Keratinocyte (primary cell): ENCODE measurements at regions not wholly inside any gene's neighbourhood (a gene's known extent, or its start where the extent isn't known, plus 50 kb on each side); places are given as distances from the start of the nearest gene placed in this dataset.

ENCODE experiments used
- DNase-seq: peaks from one replicate; pipeline ENCODE4 v3.0.0-alpha.2; 2011; ENCODE audit warnings: low read depth, missing footprints, low spot score
- FAIRE-seq: peaks from 2 replicates; lab custom pipeline; 2011; peaks lifted over from hg19 to GRCh38; lab: Jason Lieb, UNC
- H2AFZ ChIP-seq: 2 replicates; pipeline ENCODE4 v1.6.0; 2012; ENCODE audit warnings: low read length, control low read depth, inconsistent platforms; ENCODE audit not compliant: control insufficient read depth
- H3K27ac ChIP-seq: 2 replicates; pipeline ENCODE4 v1.5.1; 2011; ENCODE audit warnings: low read length; ENCODE audit not compliant: control insufficient read depth, insufficient read depth
- H3K27me3 ChIP-seq: 3 replicates; pipeline ENCODE4 v1.6.0; 2011; ENCODE audit warnings: low read length; ENCODE audit not compliant: control insufficient read depth, insufficient read depth; ENCODE audit errors: extremely low read depth
- H3K36me3 ChIP-seq, 2 experiments: 2 replicates in 1 of 2; 3 replicates in 1 of 2; pipeline ENCODE4 v1.5.1; 2011; ENCODE audit warnings: low read length in 2 of 2, mild to moderate bottlenecking in 1 of 2; ENCODE audit not compliant: control insufficient read depth in 2 of 2, insufficient read depth in 2 of 2; ENCODE audit errors: extremely low read depth in 1 of 2
- H3K4me1 ChIP-seq: 3 replicates; pipeline ENCODE4 v1.5.1; 2011; ENCODE audit warnings: low read length; ENCODE audit not compliant: control insufficient read depth, insufficient read depth; ENCODE audit errors: extremely low read depth
- H3K4me2 ChIP-seq: 3 replicates; pipeline ENCODE4 v1.6.0; 2011; ENCODE audit warnings: low read depth, low read length; ENCODE audit not compliant: control insufficient read depth, insufficient read depth; ENCODE audit errors: extremely low read depth
- H3K4me3 ChIP-seq, 3 experiments: fragments of 200-600 bp in 1 of 3; sonication (generic) in 1 of 3; 2 replicates in 2 of 3; 3 replicates in 1 of 3; pipeline ENCODE4 v1.5.1; 2011 to 2016; ENCODE audit warnings: low read length in 3 of 3, mild to moderate bottlenecking in 3 of 3, control low read depth in 2 of 3, inconsistent platforms in 1 of 3, low read depth in 1 of 3, mixed read lengths in 1 of 3, mixed run types in 1 of 3, moderate library complexity in 1 of 3; ENCODE audit not compliant: control insufficient read depth in 2 of 3, insufficient read depth in 2 of 3; ENCODE audit errors: extremely low read depth in 1 of 3
- H3K79me2 ChIP-seq: 2 replicates; pipeline ENCODE4 v1.6.0; 2012; ENCODE audit warnings: low read length; ENCODE audit not compliant: control insufficient read depth, insufficient read depth
- H3K9ac ChIP-seq: 3 replicates; pipeline ENCODE4 v1.6.0; 2011; ENCODE audit warnings: low read length; ENCODE audit not compliant: control insufficient read depth, insufficient read depth; ENCODE audit errors: extremely low read depth
- H3K9me1 ChIP-seq: 3 replicates; pipeline ENCODE4 v1.6.0; 2011; ENCODE audit warnings: low read length; ENCODE audit not compliant: control insufficient read depth, insufficient read depth; ENCODE audit errors: extremely low read depth
- H3K9me3 ChIP-seq: 2 replicates; pipeline ENCODE4 v1.5.1; 2012; ENCODE audit warnings: low read depth, low read length; ENCODE audit not compliant: control insufficient read depth
- H4K20me1 ChIP-seq: 3 replicates; pipeline ENCODE4 v1.6.0; 2011; ENCODE audit warnings: low read length; ENCODE audit not compliant: control insufficient read depth, insufficient read depth; ENCODE audit errors: extremely low read depth
- EZH2 ChIP-seq: IDR thresholded peaks from one replicate; pipeline ENCODE4 v1.6.1; 2012; ENCODE audit warnings: inconsistent platforms, mild to moderate bottlenecking, low read length, moderate library complexity
- dilution Hi-C: fragments of 300-500 bp; cut with MboI; formaldehyde crosslinking; loops from one replicate; pipeline ENCODE4 v1.7.0; 2020; ENCODE audit warnings: low sequenced_read_pairs; ENCODE audit not compliant: extremely low pct_ligation_motif_present
- TF ChIP-seq, protein P1 (sequence below), 3 experiments: IDR thresholded peaks in 1 of 3; conservative IDR thresholded peaks in 1 of 3; optimal IDR thresholded peaks in 1 of 3; 2 replicates in 2 of 3; 3 replicates in 1 of 3; pipeline versions ENCODE3 to v1.5.1; 2011; ENCODE audit warnings: low read length in 3 of 3, mild to moderate bottlenecking in 3 of 3, moderate library complexity in 2 of 3, control low read depth in 1 of 3, inconsistent platforms in 1 of 3; ENCODE audit not compliant: insufficient read depth in 2 of 3; ENCODE audit errors: extremely low read depth in 1 of 3

DNA sequence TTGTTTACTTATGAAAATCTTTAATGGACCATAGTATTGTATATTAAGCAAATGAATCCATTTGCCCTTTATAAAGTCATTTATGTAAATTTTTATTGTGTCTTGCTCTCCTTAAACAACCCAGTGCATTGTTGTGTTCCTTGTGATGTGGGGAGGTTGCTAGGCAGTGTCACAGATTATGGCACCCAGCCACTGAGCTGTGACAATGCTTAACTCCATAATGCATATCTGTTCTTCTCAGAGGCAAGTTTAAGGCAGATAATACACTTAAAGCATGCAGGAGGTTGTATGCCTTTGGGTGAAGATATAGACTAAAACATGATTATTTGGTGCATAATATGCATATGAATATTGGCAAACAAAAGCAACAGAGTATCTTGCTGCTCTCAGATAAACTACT is 269.6 kb upstream of the RIOK2 start:
- Histone ChIP-seq H3K4me3 (no peak overlapping the region), H3K27ac (no peak overlapping the region), H3K4me1 (no peaks in the 10 kb centered on the region), H3K9ac (no peak overlapping the region), H3K79me2 (no peaks in the 10 kb centered on the region), H3K9me1 (no peaks in the 10 kb centered on the region), H3K4me2 (no peak overlapping the region), H3K36me3 (no peaks in the 10 kb centered on the region), H2AFZ (no peak overlapping the region), H3K9me3 (no peaks in the 10 kb centered on the region), H3K27me3 (no peaks in the 10 kb centered on the region), H4K20me1 (no peaks in the 10 kb centered on the region)
- DNase-seq = no peak
- no peak for FAIRE-seq
- TF ChIP-seq, protein P1, sequence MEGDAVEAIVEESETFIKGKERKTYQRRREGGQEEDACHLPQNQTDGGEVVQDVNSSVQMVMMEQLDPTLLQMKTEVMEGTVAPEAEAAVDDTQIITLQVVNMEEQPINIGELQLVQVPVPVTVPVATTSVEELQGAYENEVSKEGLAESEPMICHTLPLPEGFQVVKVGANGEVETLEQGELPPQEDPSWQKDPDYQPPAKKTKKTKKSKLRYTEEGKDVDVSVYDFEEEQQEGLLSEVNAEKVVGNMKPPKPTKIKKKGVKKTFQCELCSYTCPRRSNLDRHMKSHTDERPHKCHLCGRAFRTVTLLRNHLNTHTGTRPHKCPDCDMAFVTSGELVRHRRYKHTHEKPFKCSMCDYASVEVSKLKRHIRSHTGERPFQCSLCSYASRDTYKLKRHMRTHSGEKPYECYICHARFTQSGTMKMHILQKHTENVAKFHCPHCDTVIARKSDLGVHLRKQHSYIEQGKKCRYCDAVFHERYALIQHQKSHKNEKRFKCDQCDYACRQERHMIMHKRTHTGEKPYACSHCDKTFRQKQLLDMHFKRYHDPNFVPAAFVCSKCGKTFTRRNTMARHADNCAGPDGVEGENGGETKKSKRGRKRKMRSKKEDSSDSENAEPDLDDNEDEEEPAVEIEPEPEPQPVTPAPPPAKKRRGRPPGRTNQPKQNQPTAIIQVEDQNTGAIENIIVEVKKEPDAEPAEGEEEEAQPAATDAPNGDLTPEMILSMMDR (optimal IDR thresholded peaks at IDR 0.05 in 1 of 3, IDR thresholded peaks at IDR 0.05 in 1 of 3, conservative IDR thresholded peaks at IDR 0.05 in 1 of 3; ENCODE audit: extremely low read depth in 1 of 3, insufficient read depth in 2 of 3, low read length in 3 of 3) = no peak
- no peak for TF ChIP-seq EZH2
- dilution Hi-C loops = no loop called here

DNA sequence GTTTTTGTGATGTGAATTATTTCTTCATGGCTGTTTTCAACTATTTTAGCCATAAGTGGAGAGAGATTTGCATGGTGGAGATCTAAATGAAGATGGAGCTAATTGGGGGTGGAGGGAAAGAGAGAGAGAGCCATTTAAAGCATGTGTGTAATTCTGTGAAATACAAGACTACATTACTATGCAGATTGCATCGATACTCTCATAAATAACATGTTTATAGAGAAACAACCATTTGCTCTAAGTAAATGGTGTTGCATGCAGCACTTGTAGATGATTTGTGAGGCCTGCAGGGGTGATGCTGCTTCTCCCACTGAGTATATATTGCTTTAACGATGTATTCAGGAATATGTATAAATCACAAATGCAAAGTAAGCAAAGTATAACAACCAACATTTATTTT is 270.2 kb upstream of the RIOK2 start:
- H3K9me1 ChIP-seq = no peaks in the 10 kb centered on the region
- no peak overlapping the region for H3K9ac ChIP-seq
- TF ChIP-seq, protein P1 (optimal IDR thresholded peaks at IDR 0.05 in 1 of 3, IDR thresholded peaks at IDR 0.05 in 1 of 3, conservative IDR thresholded peaks at IDR 0.05 in 1 of 3; ENCODE audit: extremely low read depth in 1 of 3, insufficient read depth in 2 of 3, low read length in 3 of 3) = no peak
- TF ChIP-seq EZH2 = no peak
- no peak overlapping the region for H2AFZ ChIP-seq
- H3K4me3 ChIP-seq = no peak overlapping the region
- no peak overlapping the region for H3K27ac ChIP-seq
- dilution Hi-C loops = no loop called here
- no peaks in the 10 kb centered on the region for H3K9me3 ChIP-seq
- H3K4me2 ChIP-seq = no peak overlapping the region
- H3K27me3 ChIP-seq = no peaks in the 10 kb centered on the region
- H4K20me1 ChIP-seq = no peaks in the 10 kb centered on the region
- H3K36me3 ChIP-seq = no peaks in the 10 kb centered on the region
- DNase-seq (no peak), FAIRE-seq (no peak)
- H3K4me1 ChIP-seq = no peaks in the 10 kb centered on the region
- H3K79me2 ChIP-seq = no peaks in the 10 kb centered on the region
